ENCODE measurements at regions not wholly inside any gene's neighbourhood (a gene's known extent, or its start where the extent isn't known, plus 50 kb on each side); places are given as distances from the start of the nearest gene placed in this dataset.
"Not testable (repeated sequence)": the region's sequence is repeated elsewhere in the genome, so short reads cannot be mapped to it uniquely, and the experiment has no call there.

DNA sequence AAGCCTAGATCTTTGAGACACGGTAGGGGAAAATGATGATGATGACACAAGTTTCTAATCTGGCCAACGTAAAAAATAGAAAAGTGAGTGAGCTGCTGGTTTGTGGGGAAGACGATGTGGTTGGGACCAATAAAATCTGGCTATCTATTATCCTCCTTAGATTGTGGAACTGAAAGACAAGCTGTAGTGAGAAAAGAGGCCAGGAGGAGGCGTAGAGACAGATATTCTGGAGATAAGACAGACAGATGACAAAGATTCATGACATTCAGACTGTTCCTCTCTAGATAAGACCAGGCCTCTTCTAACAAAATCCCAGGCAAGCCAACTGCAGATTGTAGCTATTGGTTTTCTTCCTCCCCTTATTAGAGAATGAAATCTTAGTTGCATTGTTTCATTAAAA lies 376.3 kb upstream of the UBE2E3 start:
- DNase-seq (ENCODE audit: low read depth): peak; percentile 19

DNA sequence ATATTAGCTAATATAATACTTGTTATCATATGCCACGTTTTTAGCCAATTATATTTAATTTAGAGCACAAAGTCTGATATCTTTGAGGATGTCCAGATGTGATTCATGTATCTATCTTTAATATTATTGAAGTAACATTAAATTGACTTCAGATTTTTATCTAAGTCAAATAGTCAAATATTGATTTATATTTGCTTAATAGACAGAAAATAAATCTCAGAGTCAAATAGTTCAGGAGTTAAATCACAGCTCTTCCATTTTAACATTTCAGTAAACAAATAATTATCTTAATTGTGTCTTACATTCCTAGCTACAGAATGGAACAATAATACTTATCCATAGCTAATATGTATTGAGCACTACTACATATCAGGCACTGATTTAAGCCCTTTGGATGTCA lies 379.4 kb upstream of the UBE2E3 start:
- no peak for DNase-seq (ENCODE audit: low read depth)

DNA sequence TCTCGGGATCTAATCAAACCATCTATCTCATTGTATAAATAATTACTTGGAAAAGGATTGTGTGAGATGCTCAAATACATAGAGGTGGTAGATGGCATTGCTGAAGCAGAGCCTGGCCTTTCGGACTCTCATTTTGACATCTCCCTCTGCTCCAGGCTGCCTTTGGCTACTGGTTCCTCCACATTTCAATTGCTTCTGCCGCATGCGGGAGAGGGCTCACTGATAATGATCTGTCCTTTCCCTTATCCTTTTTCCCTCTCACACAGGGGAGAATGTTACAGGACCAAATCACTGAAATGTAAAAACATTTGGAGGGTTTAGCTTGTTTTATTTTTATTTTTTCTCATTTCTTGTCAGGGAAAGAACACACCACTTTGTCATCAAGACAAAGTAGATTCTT lies 380.6 kb upstream of the UBE2E3 start:
- DNase-seq (ENCODE audit: low read depth): no peak

DNA sequence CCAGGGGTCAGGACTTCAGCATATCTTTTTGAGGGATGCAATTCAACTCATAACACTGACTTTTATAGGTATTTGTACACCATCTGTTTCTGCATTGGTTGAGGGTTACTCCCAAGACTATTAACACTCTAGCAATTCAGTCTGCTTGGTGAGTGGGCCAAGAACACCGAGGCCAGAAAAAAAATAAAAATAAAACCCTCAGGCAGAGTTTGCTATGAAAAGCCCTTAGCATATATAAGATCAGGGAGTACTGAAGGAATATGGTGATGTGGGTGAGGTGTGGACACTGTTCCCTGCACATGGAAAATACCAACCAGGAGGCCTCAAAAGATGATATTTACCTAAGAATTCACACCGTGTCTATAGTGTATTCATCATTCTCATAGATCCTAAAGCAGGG lies 383.2 kb upstream of the UBE2E3 start:
- no peak for DNase-seq (ENCODE audit: low read depth)

DNA sequence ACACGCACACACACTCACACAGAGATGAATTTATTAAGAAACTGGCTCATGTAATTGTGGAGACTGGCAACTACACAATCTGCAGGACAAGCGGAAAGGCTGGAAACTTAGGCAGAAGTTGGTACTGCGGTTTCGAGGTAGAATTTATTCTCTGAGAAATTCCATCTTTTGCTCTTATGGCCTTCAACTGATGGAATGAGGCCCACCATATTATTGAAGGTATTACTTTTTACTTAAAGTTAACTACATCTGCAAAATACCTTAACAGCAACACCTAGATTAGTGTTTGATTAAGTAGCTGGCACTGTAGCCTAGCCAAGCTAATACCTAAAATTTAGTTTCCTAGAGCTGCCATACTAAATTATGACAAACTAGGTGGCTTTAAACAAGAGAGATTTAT lies 384.0 kb upstream of the UBE2E3 start:
- no peak for DNase-seq (ENCODE audit: low read depth)

DNA sequence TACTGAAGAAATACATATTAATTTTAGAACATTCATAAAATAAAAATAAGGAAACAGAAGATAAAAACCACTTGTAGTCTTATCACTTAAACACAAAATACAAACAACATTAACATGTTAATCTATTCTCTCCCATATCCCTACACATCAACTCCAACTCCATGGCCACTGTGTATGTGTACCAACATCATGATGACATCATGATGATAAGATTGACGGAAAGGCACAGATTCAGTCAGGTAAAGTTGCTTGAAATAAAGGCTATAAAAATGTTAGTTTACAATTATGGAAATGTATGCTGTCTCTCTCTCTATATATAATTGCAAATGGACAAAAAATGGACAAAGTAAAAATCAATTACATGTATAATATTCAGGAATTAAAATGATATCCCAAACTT lies 388.5 kb upstream of the UBE2E3 start:
- no peak for DNase-seq (ENCODE audit: low read depth)

DNA sequence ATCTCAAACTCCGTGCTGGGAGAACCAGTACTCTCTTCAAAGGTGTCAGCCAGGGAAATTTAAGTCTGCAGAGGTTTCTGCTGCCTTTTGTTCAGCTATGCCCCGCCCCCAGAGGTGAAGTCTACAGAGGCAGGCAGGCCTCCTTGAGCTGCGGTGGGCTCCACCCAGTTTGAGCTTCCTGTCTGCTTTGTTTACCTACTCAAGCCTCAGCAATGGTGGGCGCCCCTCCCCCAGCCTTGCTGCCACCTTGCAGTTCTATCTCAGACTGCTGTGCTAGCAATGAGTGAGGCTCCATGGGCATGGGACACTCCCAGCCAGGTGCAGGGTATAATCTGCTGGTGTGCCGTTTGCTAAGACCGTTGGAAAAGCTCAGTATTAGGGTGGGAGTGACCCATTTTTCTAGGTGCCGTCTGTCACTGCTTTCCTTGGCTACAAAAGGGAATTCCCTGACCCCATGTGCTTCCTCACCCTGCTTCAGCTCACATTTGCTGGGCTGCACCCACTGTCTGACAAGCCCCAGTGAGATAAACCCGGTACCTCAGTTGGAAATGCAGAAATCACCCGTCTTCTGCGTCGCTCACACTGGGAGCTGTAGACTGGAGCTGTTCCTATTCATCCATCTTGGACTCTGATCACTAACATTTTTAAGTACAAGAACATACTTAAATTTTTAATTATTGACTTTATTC lies 389.2 kb upstream of the UBE2E3 start:
- not testable (repeated sequence) for DNase-seq (ENCODE audit: low read depth)

DNA sequence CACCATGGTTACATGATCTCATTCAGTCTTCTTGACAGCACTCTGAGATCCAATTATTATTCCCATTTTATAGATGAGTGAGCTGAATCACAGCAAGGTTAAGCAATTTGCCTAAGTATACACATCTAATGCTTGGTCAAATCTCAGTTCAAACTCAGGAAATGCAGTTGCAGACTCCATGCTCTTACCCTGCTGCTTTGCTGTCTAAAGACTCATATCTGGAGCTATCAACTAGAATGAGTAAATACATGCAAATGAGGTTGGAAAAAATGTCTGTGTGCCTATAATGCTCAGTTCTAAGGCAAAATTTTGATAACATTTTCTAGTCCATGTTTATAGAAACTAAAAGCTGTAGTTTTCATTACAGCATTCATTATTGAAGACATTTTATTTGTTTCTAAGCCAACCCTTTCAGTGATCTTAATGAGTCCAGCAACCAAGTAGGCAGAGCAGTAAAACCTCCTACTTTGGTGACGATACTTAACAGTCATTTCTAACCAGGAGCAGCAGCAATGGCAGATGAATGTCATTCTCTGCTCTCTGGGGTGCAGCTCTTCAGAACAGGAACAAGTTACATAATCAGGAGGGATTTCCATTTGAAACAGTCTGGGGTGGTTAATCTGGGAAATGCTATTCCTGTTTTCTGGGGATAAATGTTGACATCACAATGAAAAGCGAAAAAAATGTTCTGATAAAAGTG lies 396.8 kb upstream of the UBE2E3 start:
- DNase-seq (ENCODE audit: low read depth): no peak

DNA sequence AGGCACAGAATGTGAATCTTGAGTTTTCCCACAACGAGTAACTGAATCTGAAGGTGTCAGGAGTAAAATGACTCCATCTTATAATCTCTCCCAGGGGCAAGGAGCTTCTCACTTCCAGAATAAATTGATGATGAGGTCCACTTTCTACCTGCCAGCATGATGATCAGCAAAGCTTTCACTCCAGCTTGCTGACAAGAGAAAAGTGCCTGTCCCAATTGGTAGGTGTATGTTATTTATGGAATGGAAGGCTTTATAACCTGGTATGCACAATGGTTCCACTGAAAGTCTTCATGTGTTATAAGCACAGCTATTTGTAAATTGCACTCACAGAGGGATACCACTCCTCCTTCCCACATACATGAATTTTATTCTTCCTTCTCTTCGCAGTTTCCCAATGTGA lies 401.0 kb upstream of the UBE2E3 start:
- DNase-seq (ENCODE audit: low read depth): no peak

DNA sequence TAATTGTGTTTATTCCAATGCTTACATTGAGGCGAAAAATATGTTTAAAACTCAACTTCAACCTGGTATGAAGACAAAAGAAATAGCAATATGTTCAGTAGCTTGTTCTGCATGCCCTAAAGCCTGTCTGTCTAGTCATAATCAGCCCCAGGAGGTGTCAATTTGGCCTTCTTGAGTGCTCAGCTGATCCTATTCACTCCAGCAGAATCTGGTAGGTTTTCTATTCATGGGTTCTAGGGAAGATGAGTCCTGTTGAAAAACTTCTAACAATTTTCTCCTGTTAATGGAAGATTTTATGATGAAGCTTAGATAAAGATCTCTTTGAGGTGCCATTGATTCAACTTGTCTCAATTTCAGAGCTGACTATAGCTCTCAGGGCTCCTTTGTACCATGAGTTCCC lies 402.0 kb upstream of the UBE2E3 start:
- DNase-seq (ENCODE audit: low read depth): peak; percentile 2

DNA sequence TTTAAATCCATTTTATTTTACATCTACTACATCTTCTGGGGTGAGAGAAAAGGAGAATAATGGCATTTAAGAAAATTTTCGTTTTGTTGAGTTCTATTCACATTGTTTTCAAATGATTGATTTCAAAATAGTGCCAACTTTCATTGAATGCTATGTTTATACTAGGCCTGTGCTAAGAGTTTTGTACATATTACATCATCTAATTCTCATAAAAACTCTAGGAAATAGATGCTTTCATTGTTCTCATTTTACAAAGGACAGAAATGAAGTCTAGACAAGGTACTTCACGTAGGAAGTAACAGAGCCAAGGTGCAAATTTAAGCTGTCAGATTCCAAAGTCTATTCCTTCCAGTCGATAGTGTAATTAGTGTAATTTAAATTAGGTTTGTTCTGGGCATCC lies 402.8 kb upstream of the UBE2E3 start:
- DNase-seq (ENCODE audit: low read depth): no peak

DNA sequence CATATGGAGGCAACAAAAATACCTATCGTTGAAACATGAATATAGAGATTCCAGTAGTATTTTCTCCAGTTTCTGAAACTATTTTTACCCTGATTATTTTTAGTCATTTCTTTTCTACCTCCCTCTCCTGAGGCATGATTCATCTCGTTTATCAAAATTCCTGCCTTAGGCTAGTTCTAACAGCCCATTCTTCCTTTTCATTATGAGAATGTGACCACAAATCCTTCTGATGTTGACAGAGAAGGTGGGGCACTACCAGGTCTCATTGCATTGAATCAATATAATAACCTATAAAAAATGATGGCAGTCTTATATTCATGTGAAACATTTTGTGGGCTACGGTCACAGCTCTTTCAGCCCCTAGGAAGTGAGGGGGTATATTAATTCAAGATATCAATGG lies 406.5 kb upstream of the UBE2E3 start:
- peak; percentile 84 for DNase-seq (ENCODE audit: low read depth)

DNA sequence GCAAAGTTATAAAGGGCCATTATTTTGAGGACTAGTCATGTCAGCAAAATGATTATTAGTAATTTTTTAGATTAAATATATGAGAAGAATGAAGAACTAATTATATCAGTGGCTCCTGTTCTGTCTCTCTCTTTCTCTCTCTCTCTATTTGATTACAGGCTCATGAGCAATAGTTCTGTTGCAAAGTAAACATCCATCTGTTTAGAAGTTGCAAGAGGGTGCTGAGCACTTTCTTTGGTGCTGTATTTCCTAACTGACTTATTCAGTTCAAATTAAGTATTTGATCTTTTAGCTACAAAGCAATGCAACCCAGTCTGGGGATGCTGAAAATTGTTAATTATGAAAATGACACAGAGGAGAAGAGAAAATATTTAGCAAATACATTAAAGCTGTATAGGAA lies 408.1 kb upstream of the UBE2E3 start:
- no peak for DNase-seq (ENCODE audit: low read depth)

DNA sequence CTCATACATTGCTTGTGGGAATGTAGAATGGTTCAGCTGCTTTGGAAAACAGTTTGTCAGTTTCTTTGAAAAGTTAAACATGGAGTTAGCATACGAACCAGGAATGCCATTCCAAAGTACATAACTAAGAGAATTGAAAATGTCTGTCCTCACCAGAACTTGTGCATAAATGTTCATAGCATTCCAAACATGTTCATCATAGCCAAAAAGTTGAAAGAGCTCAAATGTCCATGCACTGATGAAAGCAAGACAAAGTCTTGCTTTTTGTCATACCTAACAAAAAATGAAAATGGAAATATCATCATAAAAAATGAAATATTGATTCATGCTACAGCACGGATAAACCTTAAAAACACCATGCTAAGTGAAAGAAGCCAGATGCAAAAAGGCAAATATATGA lies 408.8 kb upstream of the UBE2E3 start:
- DNase-seq (ENCODE audit: low read depth): peak; percentile 58

DNA sequence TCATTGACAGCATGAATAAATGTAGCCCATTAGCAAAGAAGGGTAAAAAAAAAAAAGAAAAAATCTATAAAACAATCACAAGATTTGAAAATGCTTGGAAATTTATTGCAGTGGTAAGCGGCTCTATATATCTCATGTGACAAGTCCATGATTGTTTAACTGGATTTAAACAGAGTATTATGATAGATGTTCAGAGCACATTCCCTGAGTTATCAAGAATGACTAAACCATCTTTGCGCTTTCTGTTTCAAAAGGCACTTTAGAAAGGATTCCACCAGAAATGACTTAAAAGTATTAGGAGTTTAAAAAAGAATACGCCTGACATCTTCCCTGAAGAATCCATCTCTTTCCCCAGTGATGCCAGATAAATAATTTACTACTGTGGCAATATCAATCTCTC lies 409.5 kb upstream of the UBE2E3 start:
- peak; percentile 5 for DNase-seq (ENCODE audit: low read depth)

DNA sequence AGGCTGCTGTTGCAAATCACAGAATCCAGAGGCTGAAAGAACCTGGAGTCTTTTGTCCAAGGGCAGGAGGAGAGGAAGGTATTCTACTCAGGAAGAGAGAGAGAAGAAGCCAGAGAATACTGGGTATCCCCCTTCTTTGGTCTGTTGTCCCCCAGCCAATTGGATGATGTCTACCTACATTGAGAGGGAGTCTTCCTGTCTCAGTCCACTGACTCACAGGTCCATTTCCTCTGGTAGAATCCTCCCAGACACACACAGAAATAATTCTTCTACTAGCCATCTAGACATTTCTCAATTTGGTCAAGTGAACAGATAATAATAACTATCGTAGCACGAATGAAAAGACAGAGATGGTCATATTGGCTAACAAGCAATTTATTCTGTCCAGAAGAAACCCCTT lies 416.4 kb upstream of the UBE2E3 start:
- no peak for DNase-seq (ENCODE audit: low read depth)

DNA sequence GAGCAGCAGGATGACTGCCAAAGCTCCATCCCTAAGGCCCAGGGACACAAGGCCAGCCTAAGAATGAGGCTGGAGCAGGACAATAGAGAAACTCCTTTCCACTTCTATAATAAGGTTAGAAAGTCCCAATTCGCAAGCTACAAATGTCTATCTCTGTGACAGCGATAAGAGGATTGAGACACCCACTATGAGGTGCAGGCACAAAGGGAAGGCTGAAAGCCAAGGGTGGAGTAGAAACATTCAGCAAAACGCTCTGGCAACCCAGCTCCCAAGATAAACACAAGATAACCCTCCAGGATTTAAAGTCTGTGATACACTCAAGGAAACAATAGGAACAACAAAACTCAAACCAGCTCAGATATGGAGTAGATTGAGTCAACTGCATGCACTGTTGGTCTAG lies 418.0 kb upstream of the UBE2E3 start:
- no peak for DNase-seq (ENCODE audit: low read depth)

DNA sequence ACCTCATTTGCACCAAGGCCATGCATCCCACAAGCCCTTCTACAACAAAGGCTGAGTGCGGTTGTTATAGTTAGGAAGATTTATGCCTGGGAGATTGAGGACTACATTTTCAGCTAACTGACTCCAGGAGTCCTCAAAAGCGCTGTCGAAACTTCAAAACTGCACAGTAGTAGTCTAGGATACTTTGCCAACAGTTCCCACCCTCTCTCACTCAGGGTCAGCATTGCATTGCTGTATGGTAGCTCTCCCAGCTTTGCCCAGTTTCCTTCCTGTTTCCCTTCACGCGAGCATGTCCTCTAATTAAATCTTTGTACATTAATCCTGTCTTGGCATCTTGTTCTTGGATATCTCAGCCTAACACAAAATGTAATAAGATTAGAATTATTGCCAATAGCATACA lies 420.6 kb upstream of the UBE2E3 start:
- DNase-seq (ENCODE audit: low read depth): no peak

DNA sequence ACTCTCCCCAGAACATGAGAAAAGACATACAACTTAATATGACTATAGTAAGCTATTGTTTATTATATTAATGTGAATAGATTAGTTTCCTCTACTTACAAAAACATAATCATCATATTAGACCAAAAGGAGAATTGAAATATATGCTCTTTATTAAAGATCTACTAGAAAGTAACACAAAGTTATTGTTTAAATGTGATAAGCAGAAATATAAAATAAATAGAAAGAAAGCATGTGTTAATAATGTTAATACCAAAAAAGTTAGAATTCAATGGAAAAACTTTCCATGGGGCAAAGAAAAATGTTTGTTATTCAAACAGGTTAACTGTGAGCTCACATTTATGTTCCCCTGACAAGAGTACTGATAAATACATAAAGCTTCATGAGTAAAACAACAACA lies 421.4 kb upstream of the UBE2E3 start:
- DNase-seq (ENCODE audit: low read depth): no peak

DNA sequence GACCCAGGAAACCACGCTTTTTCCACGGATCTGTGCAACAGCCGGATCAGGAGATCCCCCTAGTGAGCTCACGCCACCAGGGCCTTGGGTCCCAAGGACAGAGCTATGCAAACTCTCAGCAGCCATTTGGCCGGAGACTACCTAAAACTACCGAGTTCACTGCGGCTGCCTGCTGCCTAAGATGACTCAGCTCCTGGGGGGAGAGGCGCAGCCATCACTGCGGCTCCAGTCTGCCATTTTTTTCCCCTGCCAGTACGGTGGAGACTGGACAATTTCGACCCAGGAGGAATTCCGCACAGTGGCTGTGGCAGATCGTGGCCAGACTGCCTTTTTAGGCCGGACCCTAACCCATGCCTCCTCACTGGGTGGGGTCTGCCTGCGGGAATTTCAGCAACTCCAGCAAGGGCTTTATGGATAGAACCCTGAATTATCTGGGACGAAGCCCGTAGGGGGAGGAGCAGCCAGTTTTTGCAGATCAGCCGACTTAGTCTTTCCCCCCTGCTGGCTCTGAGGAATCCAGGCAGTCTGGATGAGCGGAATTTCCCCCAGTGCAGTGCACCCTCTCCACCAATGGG lies 424.9 kb upstream of the UBE2E3 start:
- DNase-seq (ENCODE audit: low read depth): no peak

DNA sequence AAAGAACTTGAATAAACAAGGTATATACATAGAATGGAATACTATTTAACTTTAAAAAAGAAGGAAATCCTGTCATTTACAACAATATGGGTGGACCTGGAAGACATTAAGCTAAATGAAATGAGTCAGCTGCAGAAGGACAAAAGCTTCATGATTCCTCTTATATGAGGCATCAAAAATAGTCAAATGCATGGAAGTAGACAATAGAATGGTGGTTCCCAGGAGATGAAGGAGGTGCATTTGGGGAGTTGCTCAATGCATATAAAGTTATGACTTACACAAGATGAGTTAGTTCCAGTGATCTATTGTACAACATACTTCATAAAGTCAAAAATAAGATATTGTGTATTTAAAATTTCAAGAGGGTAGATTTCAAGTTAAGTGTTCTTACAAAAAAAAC lies 426.1 kb upstream of the UBE2E3 start:
- DNase-seq (ENCODE audit: low read depth): no peak

DNA sequence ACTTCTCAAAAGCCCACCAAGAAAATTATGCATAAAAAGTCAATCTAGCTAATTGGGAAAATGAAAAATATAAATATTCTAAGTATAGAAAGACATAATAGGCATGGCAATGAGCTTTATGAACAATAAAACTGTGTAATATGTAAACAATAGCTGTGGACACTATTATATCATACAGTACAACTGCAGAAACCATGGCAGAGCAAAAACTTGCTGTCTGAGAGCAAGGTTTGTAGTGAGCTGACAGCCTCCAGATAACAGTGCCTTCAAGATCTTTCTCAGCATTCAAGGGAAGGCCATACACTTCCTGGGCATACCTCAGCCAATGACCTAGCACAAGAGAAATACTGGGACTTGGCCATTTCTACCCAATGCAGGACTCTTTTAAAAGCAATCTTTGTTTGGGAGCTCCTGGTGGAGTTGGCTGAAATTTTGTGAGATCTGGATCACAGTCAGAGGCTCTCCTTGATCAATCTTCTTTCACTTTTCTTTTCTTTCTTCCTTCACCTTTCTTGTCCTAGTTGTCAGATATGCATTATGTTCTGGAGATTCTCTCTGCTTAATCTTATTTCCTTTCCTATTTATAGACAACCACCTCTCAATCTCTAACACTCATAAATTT lies 427.2 kb upstream of the UBE2E3 start:
- DNase-seq (ENCODE audit: low read depth): no peak

DNA sequence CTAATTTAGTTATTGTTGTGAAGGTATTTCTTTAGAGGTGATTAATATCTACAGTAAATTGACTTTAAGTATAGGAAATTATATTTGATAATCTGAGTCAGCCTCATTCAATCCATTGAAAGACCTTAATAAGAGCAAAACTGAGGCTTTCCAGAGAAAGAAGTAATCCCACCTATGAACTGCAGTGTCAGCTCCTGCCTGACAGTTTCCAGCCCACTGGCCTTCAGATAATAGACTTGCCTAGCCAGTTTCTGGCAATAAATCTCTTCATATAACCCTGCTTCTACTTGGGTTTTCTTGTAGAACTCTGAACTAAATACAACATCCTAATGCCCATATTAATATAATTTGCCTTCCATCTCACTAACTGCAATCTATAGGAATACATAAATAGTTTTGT lies 437.9 kb upstream of the UBE2E3 start:
- DNase-seq (ENCODE audit: low read depth): no peak

All from M059J (cell line).